EH (cell line): ENCODE measurements at regions not wholly inside any gene's neighbourhood (a gene's known extent, or its start where the extent isn't known, plus 50 kb on each side); places are given as distances from the start of the nearest gene placed in this dataset.

Source experiments
- DNase-seq: peaks from one replicate; pipeline ENCODE4 v3.0.0-alpha.2; 2015; ENCODE audit warnings: low read depth

DNA sequence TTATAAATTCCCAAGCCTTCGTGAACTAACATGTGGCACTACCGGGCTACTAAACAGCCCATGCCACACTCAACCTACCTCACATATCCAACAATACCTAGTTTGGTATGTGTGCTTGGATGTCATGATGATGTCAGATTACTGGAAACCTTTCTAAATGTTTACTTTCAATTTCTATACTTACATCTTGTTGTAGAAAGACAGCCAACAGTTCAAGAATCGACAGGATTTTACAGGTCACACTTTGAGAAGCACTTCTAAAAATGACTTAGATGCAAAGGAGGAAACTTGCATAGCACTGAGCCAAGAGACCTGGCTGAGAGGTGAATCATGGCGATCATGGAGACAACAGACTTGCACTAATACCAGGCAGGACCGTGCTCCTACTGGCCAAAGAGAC lies 209.9 kb downstream of the COL4A1 start:
- no peak for DNase-seq

DNA sequence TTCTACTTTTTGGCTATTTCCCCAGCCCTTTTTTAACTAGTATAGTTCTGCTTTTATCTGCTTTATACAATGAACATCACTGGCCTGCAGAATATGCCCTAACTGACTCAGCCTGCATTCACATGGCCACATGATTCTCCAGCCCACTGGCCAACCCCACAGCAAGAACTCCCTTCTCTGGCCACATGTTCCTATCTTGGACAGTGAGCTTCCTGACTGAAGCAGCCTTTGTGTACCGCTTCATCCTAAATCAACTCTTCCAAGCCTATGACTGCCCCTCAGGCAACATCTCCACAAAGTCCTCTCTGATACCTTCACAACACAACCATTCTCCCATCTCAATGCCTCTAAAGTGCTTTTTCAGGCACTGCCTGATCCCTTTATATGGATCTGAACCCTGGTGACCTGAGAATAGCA lies 214.1 kb downstream of the COL4A1 start:
- no peak for DNase-seq

DNA sequence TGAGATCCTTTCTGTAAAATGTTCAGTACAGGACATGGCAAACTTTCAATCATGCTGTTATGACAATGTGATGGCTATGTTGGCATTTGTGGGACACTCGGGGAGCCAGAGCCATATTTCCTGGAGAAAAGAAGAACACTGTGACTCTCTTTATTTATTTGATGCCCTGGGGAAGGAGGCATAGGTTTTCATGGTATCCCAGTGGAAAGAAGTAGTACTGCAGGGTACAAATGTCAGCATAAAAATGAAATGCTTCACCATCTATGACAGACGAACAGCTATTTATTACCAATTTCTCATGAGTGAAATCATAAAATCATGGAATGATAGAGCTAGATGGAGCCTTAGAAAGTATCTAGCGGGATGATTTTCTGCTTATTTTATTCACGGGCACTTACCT lies 217.1 kb downstream of the COL4A1 start:
- no peak for DNase-seq

DNA sequence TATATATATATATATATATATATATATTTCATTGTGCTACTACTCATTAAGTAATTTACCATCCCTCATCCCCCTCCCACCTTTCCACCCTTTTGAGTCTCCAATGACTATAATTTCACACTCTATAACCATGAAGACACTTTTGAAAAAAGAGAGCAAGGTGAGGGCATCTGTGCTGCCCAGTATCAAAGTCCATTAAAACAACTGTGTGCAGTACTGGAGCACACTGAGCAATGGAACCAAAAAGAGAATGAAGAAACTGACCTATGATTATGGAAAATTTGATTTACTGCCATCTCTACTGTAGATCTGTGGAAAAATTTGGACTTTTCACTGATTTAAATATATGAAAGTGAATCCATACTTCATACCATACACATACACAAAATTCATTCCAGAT lies 217.9 kb downstream of the COL4A1 start:
- no peak for DNase-seq

- DNase-seq = no peak
Observed at GRCh38 chr13:110073982-110074381, 233.0 kb downstream of the COL4A1 start.

DNA sequence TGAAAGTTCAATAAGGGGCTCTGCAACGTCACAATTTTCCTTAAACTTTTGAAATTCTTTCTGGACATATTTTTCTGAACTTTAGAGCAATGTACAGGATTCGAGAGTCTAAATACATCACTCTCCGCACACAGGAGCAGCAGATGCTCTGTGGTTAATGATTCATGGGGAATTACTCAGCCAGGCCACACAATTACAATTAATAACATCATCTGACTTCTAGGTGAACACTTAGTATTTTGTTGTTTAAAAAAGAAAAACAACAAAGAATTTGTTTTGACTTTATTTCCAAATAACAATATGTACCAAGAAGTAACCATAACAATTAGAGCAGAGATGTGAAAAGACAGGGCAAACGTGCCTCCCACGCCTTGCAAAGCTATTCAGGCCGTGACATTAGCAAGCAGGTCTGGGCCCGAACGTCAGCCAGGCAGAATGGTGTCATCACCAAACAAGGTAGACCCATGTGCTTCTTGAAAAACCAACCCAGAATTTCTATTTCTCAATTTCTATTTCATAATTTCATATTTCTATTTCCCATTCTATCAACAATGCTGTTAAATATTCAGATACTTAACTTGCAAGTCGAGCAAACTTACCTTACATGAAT lies 236.3 kb downstream of the COL4A1 start:
- peak; percentile 64 for DNase-seq

DNA sequence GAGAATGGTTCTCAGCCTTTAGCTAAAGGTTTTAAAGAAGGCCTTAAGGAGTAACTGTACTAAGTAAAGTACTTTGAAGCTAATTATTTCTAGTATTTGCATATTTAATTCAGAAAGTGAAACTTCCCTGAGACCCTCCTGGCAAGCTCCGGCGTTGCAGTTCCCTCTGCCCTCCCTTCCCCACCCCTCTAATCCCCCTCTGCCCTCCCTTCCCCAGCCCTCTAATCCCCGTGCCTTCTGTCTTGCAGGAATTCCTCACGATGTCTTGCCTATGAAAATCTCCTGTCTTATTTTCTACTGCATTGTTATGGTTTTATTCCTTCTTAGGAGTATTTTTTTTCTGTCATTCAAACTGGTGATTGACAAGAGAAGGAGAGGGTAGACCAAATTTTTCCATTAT lies 236.9 kb downstream of the COL4A1 start:
- no peak for DNase-seq

- DNase-seq = no peak
Observed at GRCh38 chr13:110068176-110068473, 238.8 kb downstream of the COL4A1 start.

GRCh38 chr13:110067355-110068175 lies 239.4 kb downstream of the COL4A1 start:
- DNase-seq = no peak

DNA sequence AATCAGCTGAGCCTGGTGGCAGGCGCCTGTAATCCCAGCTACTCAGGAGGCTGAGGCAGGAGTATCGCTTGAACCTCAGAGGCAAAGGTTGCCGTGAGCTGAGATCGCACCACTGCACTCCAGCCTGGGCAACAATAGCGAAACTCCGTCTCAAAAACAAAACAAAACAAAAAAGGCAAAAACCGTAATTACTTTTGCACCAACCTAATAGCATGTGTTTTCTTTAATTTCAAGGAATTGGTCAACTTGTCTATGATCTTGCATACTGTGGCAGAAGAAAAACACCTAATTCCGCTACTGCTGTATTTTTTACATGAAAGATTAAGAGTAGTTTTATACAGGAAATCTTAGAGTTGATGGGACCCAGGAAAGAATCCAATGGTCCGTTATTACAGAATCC lies 241.2 kb downstream of the COL4A1 start:
- no peak for DNase-seq

DNA sequence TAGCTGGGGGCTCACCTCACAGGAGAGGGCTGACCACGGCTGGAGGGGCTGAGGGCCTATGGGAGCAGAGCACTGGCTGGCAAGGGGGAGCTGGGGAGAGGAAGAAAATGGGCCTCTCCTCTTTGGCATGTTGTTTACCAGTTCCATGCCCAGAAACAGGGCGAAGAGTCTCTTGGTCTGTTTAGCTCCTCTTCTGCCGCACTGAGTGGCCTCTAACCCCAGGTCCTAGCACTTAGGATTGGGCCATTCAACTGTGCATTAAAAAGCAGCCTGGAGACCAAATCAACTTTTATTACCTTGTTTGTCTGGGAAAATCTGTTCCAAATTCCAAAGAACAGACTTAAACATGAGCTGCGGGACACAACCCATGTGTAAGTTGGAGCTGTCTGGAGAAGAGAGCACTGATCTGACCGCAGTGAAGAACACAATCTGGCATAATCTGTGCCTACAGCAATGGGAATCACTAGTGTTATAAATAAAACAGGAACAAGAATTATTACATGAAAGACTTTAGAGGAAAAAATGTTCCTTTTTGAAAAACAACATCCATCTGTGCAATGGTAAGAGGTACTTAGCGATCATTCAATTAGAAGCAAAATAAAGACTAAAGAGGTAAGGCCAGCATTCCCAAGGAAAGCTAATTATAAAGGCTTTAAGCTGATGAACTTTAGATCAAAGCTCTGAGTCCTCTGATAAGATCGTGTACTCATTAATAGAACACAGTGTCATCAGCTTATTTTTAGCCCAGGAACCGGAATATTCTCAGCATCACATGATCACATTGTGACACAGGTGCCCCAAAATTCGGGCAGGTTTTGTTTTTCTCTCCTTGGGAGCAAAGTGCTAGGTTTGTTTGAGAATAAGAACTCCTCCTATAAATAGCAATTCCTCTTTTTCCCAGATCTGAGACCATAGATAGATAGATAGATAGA lies 243.2 kb downstream of the COL4A1 start:
- no peak for DNase-seq

- DNase-seq = no peak
Observed at GRCh38 chr13:110062777-110063442, 244.0 kb downstream of the COL4A1 start.

DNA sequence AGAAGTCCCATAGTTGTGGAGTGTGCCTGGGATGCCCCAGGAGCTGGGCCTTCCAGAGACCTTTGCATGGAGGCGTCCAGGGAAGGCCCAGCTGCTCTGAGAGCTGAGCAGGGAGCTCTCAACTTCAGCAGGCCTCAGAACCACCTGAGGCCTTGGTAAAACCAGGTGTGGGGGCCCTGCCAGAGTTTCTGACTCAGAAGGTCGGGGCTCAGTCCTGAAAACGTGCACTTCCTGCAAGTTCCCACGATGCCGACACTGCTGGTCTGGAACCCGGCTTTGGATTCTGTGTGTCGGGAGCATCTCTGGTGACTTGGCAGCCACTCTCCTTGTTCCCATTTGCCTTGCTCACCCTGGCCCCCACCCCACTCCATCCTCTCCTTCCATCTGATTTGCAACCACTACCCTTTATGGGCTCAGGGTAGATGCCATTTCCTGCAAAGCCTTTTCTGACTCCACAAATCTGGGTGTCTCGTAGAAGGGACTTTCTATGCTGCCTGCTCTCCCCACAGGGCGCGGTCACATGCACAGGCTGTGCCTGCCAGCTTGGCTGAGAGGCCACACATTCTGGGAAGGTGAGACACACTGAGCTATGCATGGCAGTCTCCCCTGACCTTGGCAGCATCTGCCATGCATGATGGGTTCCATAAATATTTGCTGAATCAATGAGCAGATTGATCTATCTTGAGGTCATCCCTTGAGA lies 244.7 kb downstream of the COL4A1 start:
- DNase-seq = no peak

- no peak for DNase-seq
Observed at GRCh38 chr13:110061270-110061669, 245.7 kb downstream of the COL4A1 start.

DNA sequence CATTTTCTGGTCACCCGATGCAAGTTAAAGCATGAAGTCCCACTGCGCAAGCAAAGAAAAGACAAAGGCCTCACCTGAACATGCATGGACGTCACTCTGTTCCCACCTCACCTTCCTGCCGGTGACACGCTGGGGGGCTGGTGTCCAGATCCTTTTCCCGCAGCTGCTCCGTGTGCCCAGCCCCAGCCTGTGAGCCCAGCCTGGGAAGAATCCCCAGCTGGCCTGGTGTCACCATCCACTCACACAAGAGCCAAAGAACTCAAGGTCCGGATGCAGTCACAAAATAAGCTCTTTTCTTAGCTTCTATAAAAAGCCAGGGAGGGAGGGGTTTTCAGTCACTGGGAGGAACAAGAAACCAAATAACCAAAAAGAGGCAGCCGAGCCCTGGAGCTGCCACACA lies 249.9 kb downstream of the COL4A1 start:
- DNase-seq = no peak

GRCh38 chr13:110056640-110057039 lies 250.3 kb downstream of the COL4A1 start:
- DNase-seq = no peak

DNA sequence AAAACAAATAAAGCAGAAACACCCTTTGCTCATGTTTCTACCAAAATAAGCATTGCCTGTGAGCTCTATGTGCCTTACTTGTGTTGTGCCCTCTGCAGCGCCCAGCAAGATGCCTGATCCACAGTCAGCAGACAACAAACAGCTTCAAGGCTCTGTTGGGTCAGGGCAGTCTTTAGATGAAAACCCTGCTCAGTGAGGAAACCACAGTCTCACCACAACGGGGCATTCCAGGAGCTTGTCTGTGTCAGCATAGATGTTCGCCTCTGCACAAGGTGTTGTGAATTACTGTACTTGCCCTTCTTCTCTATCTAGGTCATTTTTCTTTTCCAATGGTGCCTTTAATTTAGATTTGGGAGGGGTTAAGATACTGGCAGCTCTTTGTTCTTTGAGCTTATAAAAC lies 251.9 kb downstream of the COL4A1 start:
- DNase-seq = no peak

GRCh38 chr13:110054041-110054440 lies 252.9 kb downstream of the COL4A1 start:
- DNase-seq = no peak

- DNase-seq = peak; percentile 10
Observed at GRCh38 chr13:110047496-110047895, 259.5 kb downstream of the COL4A1 start.

DNA sequence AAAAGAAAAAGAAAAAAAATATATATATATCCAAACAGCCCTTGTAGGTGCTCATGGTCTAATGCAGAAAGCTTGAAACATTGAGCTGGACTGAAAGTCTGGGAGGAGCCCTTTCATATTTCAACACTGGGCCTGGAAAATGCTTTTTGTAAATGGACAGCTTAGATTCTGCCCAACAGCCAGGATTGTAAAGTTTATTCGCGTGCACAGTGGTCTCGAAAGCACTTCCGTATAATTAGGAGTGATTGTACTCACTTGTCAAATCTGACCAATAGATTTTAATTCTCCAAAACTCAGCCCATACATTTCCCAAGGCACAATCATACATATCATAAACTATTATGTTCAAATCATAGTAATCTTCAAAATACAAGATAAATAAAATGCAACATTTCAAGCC lies 260.1 kb downstream of the COL4A1 start:
- no peak for DNase-seq

DNA sequence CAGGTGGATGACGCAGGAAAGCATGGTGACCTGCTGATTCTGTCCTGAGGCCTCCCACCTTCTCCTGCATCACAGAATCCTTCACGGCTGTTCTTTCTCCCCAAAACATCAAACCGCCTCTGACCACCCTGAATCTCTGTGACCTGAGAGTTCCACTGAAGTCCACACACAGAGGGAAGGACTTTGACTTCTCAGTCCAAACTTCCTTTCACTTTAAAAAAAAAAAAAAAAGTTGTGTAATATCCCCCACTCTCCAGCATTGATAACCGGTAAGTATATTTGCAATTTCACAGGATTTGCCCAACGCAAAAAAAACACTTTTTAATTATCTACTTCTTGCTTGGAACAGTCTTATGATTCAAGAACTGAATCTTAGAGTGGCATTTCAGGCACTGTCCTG lies 259.5 kb upstream of the IRS2 start:
- DNase-seq = no peak

DNA sequence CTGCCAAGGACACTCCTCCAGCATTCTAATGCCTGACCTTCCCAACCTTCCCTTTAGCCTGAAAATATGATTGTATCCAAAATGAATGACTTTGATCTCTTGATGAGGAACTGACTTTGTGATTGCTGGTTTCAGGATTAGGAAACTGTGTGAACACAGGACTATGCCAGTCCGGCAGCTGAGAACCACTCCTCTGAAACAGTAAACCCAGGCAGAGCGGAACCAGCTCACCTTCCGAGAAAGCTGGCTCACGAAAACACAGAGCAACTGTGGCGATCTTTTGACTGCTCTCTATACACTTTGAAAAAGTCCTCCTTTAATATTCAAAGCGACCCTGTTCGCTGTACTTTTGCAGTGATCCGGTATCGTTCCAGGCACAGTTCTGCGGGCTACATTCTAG lies 258.8 kb upstream of the IRS2 start:
- DNase-seq = no peak
